Bronchial epithelial cell (primary cell): ENCODE measurements at regions not wholly inside any gene's neighbourhood (a gene's known extent, or its start where the extent isn't known, plus 50 kb on each side); places are given as distances from the start of the nearest gene placed in this dataset.

Experiments used
- DNase-seq: peaks from one replicate; pipeline ENCODE4 v3.0.0-alpha.2; 2010; ENCODE audit warnings: low read depth
- FAIRE-seq: peaks from 2 replicates; lab custom pipeline; 2011; peaks lifted over from hg19 to GRCh38; lab: Jason Lieb, UNC
- H3K27me3 ChIP-seq: 2 replicates; pipeline ENCODE4 v1.5.1; 2011; ENCODE audit warnings: low read length; ENCODE audit not compliant: control insufficient read depth, insufficient read depth
- H3K36me3 ChIP-seq: 2 replicates; pipeline ENCODE4 v1.5.1; 2011; ENCODE audit warnings: low read length; ENCODE audit not compliant: control insufficient read depth, insufficient read depth
- H3K4me3 ChIP-seq: 2 replicates; pipeline ENCODE4 v1.5.1; 2011; ENCODE audit warnings: mild to moderate bottlenecking, low read depth, low read length, control low read depth
- CTCF ChIP-seq: IDR thresholded peaks from 2 replicates; pipeline ENCODE4 v1.5.1; 2011; ENCODE audit warnings: mild to moderate bottlenecking, moderate library complexity, low read length, control low read depth, inconsistent platforms; ENCODE audit not compliant: insufficient read depth, severe bottlenecking

- Histone ChIP-seq H3K36me3 (no peaks in the 10 kb centered on the region), H3K27me3 (no peaks in the 10 kb centered on the region), H3K4me3 (no peak overlapping the region)
- no peak for TF ChIP-seq CTCF
- DNase-seq: no peak
- no peak for FAIRE-seq
Observed at GRCh38 chr2:79453918-79454317, 58.9 kb upstream of the CTNNA2 start.

- no peak for DNase-seq
- FAIRE-seq: no peak
- H3K4me3 ChIP-seq: no peak overlapping the region
- no peaks in the 10 kb centered on the region for H3K36me3 ChIP-seq
- TF ChIP-seq CTCF: no peak
- no peaks in the 10 kb centered on the region for H3K27me3 ChIP-seq
Observed at GRCh38 chr2:79452651-79453050, 60.2 kb upstream of the CTNNA2 start.

GRCh38 chr2:79447463-79447862 lies 65.4 kb upstream of the CTNNA2 start:
- Histone ChIP-seq H3K27me3 (no peaks in the 10 kb centered on the region), H3K36me3 (no peaks in the 10 kb centered on the region), H3K4me3 (no peak overlapping the region)
- no peak for TF ChIP-seq CTCF
- no peak for DNase-seq
- FAIRE-seq: no peak

- Histone ChIP-seq H3K4me3 (no peak overlapping the region), H3K27me3 (no peaks in the 10 kb centered on the region), H3K36me3 (no peaks in the 10 kb centered on the region)
- FAIRE-seq (no peak), DNase-seq (no peak)
- TF ChIP-seq CTCF: no peak
Observed at GRCh38 chr2:79446313-79446712, 66.5 kb upstream of the CTNNA2 start.

GRCh38 chr2:79437433-79438267 lies 75.2 kb upstream of the CTNNA2 start:
- no peak for TF ChIP-seq CTCF
- FAIRE-seq (no peak), DNase-seq (peak; percentile 5)
- no peak overlapping the region for H3K4me3 ChIP-seq
- H3K36me3 ChIP-seq: no peaks in the 10 kb centered on the region
- no peaks in the 10 kb centered on the region for H3K27me3 ChIP-seq

GRCh38 chr2:79434362-79434761 lies 78.5 kb upstream of the CTNNA2 start:
- FAIRE-seq: no peak
- H3K4me3 ChIP-seq: no peak overlapping the region
- no peaks in the 10 kb centered on the region for H3K27me3 ChIP-seq
- TF ChIP-seq CTCF: no peak
- DNase-seq: no peak
- no peaks in the 10 kb centered on the region for H3K36me3 ChIP-seq
